ENCODE measurements at regions not wholly inside any gene's neighbourhood (a gene's known extent, or its start where the extent isn't known, plus 50 kb on each side); places are given as distances from the start of the nearest gene placed in this dataset.

GRCh38 chr10:123512901-123513775, 153.0 kb upstream of the GPR26 start:
- peaks cover 16% of the 10 kb centered on the region for H3K27me3 ChIP-seq (ENCODE audit: control insufficient read depth, extremely low read depth, insufficient read depth, low read length)
- H4K20me1 ChIP-seq (ENCODE audit: control insufficient read depth, extremely low read depth, insufficient read depth, low read length) = no peaks in the 10 kb centered on the region
- DNase-seq (ENCODE audit: low read depth, low spot score) = no peak
- H3K4me2 ChIP-seq (ENCODE audit: control insufficient read depth, extremely low read depth, insufficient read depth, low read depth, low read length) = no peak overlapping the region
- TF ChIP-seq EZH2 (IDR thresholded peaks at IDR 0.05; ENCODE audit: low read length) = no peak
- TF ChIP-seq, protein P1, sequence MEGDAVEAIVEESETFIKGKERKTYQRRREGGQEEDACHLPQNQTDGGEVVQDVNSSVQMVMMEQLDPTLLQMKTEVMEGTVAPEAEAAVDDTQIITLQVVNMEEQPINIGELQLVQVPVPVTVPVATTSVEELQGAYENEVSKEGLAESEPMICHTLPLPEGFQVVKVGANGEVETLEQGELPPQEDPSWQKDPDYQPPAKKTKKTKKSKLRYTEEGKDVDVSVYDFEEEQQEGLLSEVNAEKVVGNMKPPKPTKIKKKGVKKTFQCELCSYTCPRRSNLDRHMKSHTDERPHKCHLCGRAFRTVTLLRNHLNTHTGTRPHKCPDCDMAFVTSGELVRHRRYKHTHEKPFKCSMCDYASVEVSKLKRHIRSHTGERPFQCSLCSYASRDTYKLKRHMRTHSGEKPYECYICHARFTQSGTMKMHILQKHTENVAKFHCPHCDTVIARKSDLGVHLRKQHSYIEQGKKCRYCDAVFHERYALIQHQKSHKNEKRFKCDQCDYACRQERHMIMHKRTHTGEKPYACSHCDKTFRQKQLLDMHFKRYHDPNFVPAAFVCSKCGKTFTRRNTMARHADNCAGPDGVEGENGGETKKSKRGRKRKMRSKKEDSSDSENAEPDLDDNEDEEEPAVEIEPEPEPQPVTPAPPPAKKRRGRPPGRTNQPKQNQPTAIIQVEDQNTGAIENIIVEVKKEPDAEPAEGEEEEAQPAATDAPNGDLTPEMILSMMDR (optimal IDR thresholded peaks at IDR 0.05 in 1 of 3, IDR thresholded peaks at IDR 0.05 in 1 of 3, conservative IDR thresholded peaks at IDR 0.05 in 1 of 3; ENCODE audit: extremely low read depth in 1 of 3, insufficient read depth in 2 of 3, low read length in 3 of 3) = no peak
- dilution Hi-C loops (cut with MboI; ENCODE audit: extremely low pct_ligation_motif_present, low sequenced_read_pairs) = no loop called here
- no peaks in the 10 kb centered on the region for H3K9me3 ChIP-seq (ENCODE audit: control insufficient read depth, low read depth, low read length)
- H3K4me3 ChIP-seq (ENCODE audit: control insufficient read depth in 2 of 3, extremely low read depth in 1 of 3, insufficient read depth in 2 of 3, low read depth in 1 of 3, low read length in 3 of 3) = no peak overlapping the region
- H3K36me3 ChIP-seq (ENCODE audit: control insufficient read depth in 2 of 2, extremely low read depth in 1 of 2, insufficient read depth in 2 of 2, low read length in 2 of 2) = no peaks in the 10 kb centered on the region
- no peaks in the 10 kb centered on the region for H3K79me2 ChIP-seq (ENCODE audit: control insufficient read depth, insufficient read depth, low read length)
- no peaks in the 10 kb centered on the region for H3K9me1 ChIP-seq (ENCODE audit: control insufficient read depth, extremely low read depth, insufficient read depth, low read length)
- no peaks in the 10 kb centered on the region for H3K4me1 ChIP-seq (ENCODE audit: control insufficient read depth, extremely low read depth, insufficient read depth, low read length)
- H3K9ac ChIP-seq (ENCODE audit: control insufficient read depth, extremely low read depth, insufficient read depth, low read length) = no peak overlapping the region
- no peak for FAIRE-seq
- H3K27ac ChIP-seq (ENCODE audit: control insufficient read depth, insufficient read depth, low read length) = no peak overlapping the region
- no peak overlapping the region for H2AFZ ChIP-seq (ENCODE audit: control insufficient read depth, low read length)

DNA sequence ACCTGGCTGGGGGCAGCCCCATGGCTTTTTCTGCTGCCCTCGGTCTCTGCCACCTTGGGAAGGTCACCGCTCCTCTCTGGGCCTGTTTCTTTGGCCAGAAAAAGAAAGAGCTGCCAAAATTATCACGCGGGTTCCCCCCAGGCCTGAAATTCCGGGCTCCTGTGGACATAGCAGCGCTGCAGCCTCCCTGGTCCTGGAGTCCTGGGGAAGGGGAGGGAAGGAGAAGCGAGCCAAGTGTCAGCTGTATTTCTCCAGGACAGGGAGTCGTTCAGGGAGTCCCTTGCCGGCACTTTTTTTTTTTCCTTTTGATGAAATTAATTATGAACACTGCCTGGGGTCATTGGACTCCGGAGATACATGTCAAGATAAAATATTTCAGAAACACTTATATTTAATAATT, 152.3 kb upstream of the GPR26 start:
- no peak for DNase-seq (ENCODE audit: low read depth, low spot score)
- Histone ChIP-seq H3K4me3 (ENCODE audit: control insufficient read depth in 2 of 3, extremely low read depth in 1 of 3, insufficient read depth in 2 of 3, low read depth in 1 of 3, low read length in 3 of 3) (no peak overlapping the region), H3K79me2 (ENCODE audit: control insufficient read depth, insufficient read depth, low read length) (no peaks in the 10 kb centered on the region), H3K9me3 (ENCODE audit: control insufficient read depth, low read depth, low read length) (no peaks in the 10 kb centered on the region), H3K27me3 (ENCODE audit: control insufficient read depth, extremely low read depth, insufficient read depth, low read length) (peaks cover 16% of the 10 kb centered on the region), H3K9me1 (ENCODE audit: control insufficient read depth, extremely low read depth, insufficient read depth, low read length) (no peaks in the 10 kb centered on the region), H3K27ac (ENCODE audit: control insufficient read depth, insufficient read depth, low read length) (no peak overlapping the region), H3K9ac (ENCODE audit: control insufficient read depth, extremely low read depth, insufficient read depth, low read length) (no peak overlapping the region), H3K4me1 (ENCODE audit: control insufficient read depth, extremely low read depth, insufficient read depth, low read length) (no peaks in the 10 kb centered on the region), H3K4me2 (ENCODE audit: control insufficient read depth, extremely low read depth, insufficient read depth, low read depth, low read length) (no peak overlapping the region), H3K36me3 (ENCODE audit: control insufficient read depth in 2 of 2, extremely low read depth in 1 of 2, insufficient read depth in 2 of 2, low read length in 2 of 2) (no peaks in the 10 kb centered on the region), H2AFZ (ENCODE audit: control insufficient read depth, low read length) (no peak overlapping the region), H4K20me1 (ENCODE audit: control insufficient read depth, extremely low read depth, insufficient read depth, low read length) (no peaks in the 10 kb centered on the region)
- TF ChIP-seq EZH2 (IDR thresholded peaks at IDR 0.05; ENCODE audit: low read length) = no peak
- TF ChIP-seq, protein P1 (optimal IDR thresholded peaks at IDR 0.05 in 1 of 3, IDR thresholded peaks at IDR 0.05 in 1 of 3, conservative IDR thresholded peaks at IDR 0.05 in 1 of 3; ENCODE audit: extremely low read depth in 1 of 3, insufficient read depth in 2 of 3, low read length in 3 of 3) = no peak
- dilution Hi-C loops (cut with MboI; ENCODE audit: extremely low pct_ligation_motif_present, low sequenced_read_pairs) = no loop called here
- FAIRE-seq = no peak
